C4-2B (cell line): ENCODE measurements at regions not wholly inside any gene's neighbourhood (a gene's known extent, or its start where the extent isn't known, plus 50 kb on each side); places are given as distances from the start of the nearest gene placed in this dataset.

Experiments
- H3K27ac ChIP-seq: fragments of 450-650 bp; 2 replicates; pipeline ENCODE4 v1.5.1; 2017
- CTCF ChIP-seq: fragments of 450-650 bp; conservative IDR thresholded peaks from 2 replicates; pipeline ENCODE4 v1.5.1; 2017; ENCODE audit warnings: mild to moderate bottlenecking
- ZFX ChIP-seq: fragments of 450-650 bp; IDR thresholded peaks from 2 replicates; pipeline ENCODE4 v1.6.1; 2017

- TF ChIP-seq CTCF (no peak), ZFX (no peak)
These were observed 1092.2 kb downstream of the KCNT2 start for GRCh38 chr1:195516036-195516435.

GRCh38 chr1:195511501-195511900, 1096.7 kb downstream of the KCNT2 start:
- TF ChIP-seq ZFX, result no peak
- no peak for TF ChIP-seq CTCF
- no peak overlapping the region for H3K27ac ChIP-seq

More at GRCh38 chr1:195516036-195516435, 1092.2 kb downstream of the KCNT2 start:
- no peak overlapping the region for H3K27ac ChIP-seq

GRCh38 chr1:195501118-195501517, 1107.1 kb downstream of the KCNT2 start:
- TF ChIP-seq CTCF (no peak), ZFX (no peak)

GRCh38 chr1:195495720-195496635, 1112.3 kb downstream of the KCNT2 start:
- no peak overlapping the region for H3K27ac ChIP-seq
- no peak for TF ChIP-seq CTCF
- no peak for TF ChIP-seq ZFX

More at GRCh38 chr1:195501118-195501517, 1107.1 kb downstream of the KCNT2 start:
- H3K27ac ChIP-seq, result no peak overlapping the region

GRCh38 chr1:195482137-195482536, 1126.1 kb downstream of the KCNT2 start:
- no peak overlapping the region for H3K27ac ChIP-seq
- TF ChIP-seq CTCF (no peak), ZFX (no peak)

GRCh38 chr1:195481293-195481692, 1126.9 kb downstream of the KCNT2 start:
- H3K27ac ChIP-seq, result no peak overlapping the region
- no peak for TF ChIP-seq CTCF
- TF ChIP-seq ZFX, result no peak

- no peak for TF ChIP-seq CTCF
- no peak for TF ChIP-seq ZFX
- no peak overlapping the region for H3K27ac ChIP-seq
These were observed 1132.7 kb downstream of the KCNT2 start for GRCh38 chr1:195475568-195475967.
